GM12892 (cell line): ENCODE measurements at regions not wholly inside any gene's neighbourhood (a gene's known extent, or its start where the extent isn't known, plus 50 kb on each side); places are given as distances from the start of the nearest gene placed in this dataset.
"Not testable (repeated sequence)": the region's sequence is repeated elsewhere in the genome, so short reads cannot be mapped to it uniquely, and the experiment has no call there.

ENCODE experiments used
- DNase-seq: peaks from one replicate; pipeline ENCODE4 v3.0.0; 2011; ENCODE audit not compliant: insufficient read length
- FAIRE-seq: peaks from 2 replicates; lab custom pipeline; 2011; peaks lifted over from hg19 to GRCh38; lab: Jason Lieb, UNC
- POLR2A ChIP-seq: IDR thresholded peaks from 2 replicates; pipeline ENCODE4 v1.6.1; 2011; ENCODE audit warnings: low read depth, low read length, control low read depth
- POLR2AphosphoS5 ChIP-seq: IDR thresholded peaks from 2 replicates; pipeline ENCODE4 v1.6.1; 2011; ENCODE audit warnings: low read depth, low read length, control low read depth
- TAF1 ChIP-seq: IDR thresholded peaks from 2 replicates; pipeline ENCODE4 v1.6.1; 2011; ENCODE audit warnings: low read depth, mild to moderate bottlenecking, control low read depth, low read length, borderline replicate concordance

DNA sequence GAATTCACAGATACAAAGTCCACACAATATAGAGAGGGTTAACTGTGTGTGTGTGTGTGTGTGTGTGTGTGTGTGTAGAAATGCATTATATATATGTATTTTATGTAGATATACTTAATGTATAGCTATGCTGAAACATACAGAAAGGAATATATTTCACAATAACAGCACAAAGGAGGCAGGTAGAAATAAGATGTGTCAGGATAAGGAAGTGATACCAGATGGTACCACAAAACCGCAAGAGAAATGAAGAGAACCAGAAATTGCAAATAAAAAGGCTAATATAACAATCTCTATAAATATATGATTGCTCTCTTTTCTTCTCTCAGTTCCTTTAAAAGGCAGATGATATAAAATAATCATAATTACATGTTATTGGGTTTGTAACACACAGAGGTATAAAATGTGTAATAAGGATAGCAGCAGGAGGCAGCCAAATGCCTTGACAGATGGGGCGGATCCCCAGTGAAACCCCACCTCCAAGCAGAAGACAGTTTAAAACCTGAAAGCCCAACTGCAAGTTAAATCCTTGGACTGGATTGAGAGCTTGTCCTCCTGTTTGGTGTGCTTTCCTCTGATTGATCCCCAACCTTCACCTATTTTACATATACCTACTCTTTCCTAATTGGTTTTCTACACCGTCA lies 365.4 kb upstream of the C16orf82 start:
- FAIRE-seq: no peak
- no peak for TF ChIP-seq POLR2AphosphoS5
- no peak for TF ChIP-seq POLR2A
- no peak for TF ChIP-seq TAF1

DNA sequence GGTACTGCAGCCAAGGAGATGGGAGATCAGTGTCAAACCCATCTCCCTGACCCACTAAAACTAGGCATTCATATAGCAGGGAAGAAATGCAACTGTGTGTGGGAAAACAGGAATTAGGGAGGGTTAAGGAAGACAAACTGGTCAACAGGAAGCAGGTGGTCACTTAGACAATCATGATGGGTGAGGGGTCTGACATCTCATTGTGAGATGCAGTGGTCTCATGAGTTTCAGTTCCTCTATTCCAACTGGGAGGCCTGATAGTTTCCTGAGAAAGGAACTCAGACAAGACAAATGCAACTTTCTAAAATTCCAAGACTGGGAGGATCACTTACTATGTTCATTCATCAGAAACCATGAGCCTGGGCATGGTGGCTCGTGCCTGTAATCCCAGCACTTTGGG lies 361.4 kb upstream of the C16orf82 start:
- DNase-seq (no peak), FAIRE-seq (no peak)
- TF ChIP-seq POLR2AphosphoS5 (no peak), TAF1 (no peak), POLR2A (no peak)

More for the DNA sequence above, 365.4 kb upstream of the C16orf82 start:
- no peak for DNase-seq

DNA sequence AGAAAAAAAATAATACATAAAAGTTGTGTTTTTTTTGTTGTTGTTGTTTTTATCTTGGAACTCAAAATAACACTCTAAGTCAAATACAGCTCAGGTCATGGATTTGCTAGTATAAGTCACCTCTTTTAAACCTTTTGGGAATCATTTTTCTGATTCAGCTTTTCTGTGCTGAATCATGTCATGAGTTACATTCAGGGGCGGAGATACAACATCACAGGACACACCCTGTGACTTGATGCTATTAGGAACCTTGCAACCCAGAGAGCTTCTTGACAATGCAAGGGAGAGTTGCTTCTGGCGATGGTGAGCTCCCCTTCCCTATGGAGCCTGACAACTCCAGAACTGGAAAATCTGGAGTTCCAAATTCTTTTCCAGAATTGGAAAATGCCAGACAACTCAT lies 358.3 kb upstream of the C16orf82 start:
- FAIRE-seq (no peak), DNase-seq (no peak)
- TF ChIP-seq TAF1: no peak
- TF ChIP-seq POLR2AphosphoS5: no peak
- TF ChIP-seq POLR2A: no peak

DNA sequence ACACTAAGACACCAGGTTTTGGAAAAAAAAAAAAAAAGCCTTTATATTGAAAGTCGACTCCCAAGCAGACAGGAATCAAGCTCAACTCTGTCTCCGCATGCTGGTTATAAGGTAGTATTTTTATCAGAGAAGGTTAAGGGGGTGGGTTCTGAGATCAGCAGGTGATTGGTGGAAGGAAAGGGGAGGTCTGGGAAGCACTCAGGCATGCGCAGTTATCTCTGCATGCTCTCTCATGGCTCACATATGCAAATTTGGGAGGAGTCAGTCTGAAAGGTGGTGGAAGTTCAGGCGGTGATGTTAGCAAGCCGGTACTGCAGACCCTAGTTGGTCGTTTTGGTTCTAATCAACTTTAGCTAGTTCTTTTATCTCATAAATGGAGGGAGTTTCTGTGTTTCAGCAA lies 357.6 kb upstream of the C16orf82 start:
- FAIRE-seq: no peak
- no peak for TF ChIP-seq TAF1
- no peak for TF ChIP-seq POLR2AphosphoS5
- no peak for TF ChIP-seq POLR2A
- DNase-seq: no peak

DNA sequence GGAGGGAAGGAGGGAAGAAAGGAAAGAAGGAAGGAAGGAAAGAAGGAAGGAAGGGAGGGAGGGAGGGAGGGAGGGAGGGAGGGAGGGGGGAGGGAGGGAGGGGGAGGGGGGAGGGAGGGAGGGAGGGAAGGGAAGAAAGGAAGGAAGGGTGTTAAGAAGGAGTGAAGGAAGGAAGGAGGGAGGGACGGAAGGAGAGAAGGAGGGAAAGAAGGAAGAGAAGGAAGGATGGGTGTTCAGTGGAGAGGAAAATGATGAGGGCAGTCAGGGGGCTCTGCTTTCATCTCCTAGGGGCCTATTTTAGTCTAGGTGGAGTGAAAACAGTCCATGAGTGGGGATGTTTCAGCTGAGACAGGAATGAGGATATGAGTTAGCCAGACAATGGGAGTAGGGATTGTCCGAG lies 357.0 kb upstream of the C16orf82 start:
- FAIRE-seq (no peak), DNase-seq (no peak)
- TF ChIP-seq POLR2AphosphoS5 (no peak), POLR2A (no peak), TAF1 (no peak)

DNA sequence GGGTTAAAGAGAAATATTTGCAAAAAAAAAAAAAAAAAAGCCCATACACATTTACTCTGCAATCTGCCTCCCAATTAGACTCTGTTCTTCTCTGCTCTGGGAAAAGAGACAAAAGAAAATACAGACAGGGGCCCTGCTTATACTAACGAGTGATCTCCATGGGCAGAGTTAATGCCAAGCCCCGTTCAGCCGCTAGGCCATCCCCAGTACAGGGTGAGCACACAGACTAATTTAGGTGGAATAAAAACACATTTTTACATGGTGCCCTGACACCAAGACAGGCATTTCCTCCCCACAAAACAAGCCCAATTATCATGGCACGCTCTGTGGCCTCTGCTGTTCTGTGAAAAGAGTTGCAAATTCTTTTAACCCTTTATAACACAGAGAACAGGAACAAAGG lies 356.3 kb upstream of the C16orf82 start:
- no peak for TF ChIP-seq POLR2A
- no peak for TF ChIP-seq POLR2AphosphoS5
- no peak for TF ChIP-seq TAF1
- DNase-seq (no peak), FAIRE-seq (no peak)

DNA sequence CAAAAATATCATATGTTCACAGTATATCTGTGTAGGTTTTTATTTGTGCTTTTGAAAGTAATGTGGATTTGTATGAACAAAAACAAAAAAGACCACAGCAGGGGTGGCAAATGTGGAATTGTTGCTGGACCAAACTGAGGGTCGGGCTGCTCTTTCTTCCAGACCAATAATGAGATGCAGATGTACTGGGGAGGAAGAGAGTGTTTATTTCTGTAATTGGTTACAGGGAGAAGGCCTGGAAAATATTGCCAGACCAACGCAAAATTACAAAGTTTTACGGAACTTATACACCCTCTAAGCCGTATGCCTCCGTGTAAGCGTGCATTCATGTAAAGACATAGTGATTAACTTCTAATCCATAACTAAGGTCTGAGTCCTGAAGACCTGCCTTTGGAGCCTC lies 353.9 kb upstream of the C16orf82 start:
- TF ChIP-seq POLR2AphosphoS5 (no peak), TAF1 (no peak), POLR2A (no peak)
- no peak for DNase-seq
- FAIRE-seq: no peak

DNA sequence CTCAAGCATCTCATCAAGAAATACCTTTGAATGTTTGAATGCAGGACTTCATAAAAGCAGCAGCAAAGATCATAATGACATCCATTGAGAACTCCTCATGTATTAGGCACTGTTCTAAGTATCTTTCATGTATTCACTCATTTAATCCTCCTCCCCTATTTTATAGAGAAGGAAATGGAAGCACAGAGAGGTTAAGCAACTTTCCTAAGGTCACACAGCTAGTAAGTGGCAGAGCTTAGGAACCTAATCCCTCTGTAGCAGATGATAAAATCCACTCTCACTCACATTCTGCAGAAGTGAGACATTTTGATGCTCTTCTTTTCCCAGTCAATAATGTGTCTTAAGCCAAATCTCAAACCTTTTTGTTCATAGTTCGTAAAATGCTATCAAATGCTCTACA lies 350.8 kb upstream of the C16orf82 start:
- no peak for DNase-seq
- no peak for FAIRE-seq
- no peak for TF ChIP-seq POLR2AphosphoS5
- no peak for TF ChIP-seq TAF1
- TF ChIP-seq POLR2A: no peak

DNA sequence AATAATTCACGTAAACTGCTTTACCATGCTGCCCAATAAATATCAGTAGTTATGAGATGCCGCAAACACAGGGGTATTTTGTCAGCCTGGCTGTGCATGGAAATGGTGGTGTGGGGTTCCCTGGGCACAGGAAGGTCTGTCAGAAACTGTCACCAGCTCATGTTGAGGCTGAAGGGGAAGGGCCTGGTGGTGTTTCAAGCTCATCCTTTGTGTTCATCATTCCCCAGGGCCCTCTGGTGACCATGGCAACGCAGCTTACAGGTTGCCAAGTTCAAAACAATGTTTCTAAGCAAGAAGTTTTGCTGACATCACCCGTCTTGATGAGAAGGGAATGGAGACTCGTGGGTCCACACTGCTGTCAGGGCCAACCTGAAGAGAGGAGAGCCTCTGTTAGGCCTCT lies 348.9 kb upstream of the C16orf82 start:
- TF ChIP-seq POLR2A (no peak), TAF1 (no peak), POLR2AphosphoS5 (no peak)
- DNase-seq (no peak), FAIRE-seq (no peak)

DNA sequence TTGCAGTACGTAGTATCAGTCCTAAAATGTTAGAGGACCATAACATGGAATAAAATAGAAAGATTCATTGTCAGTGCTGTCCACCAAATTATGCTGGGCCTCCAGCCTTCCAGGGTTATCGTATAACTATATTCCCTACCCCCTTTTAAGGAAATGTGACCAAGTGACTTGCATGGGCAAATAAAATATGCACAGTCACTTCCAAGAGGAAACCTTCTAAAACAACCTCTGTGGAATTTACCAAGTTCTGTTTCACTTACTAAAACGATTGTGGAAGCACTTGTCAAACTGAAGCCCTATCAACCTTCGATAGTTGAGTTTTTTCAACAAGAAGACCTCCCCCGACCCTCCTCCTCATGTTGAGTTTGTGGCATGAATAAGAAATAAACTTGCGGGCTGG lies 345.4 kb upstream of the C16orf82 start:
- DNase-seq (no peak), FAIRE-seq (no peak)
- TF ChIP-seq POLR2AphosphoS5: no peak
- no peak for TF ChIP-seq POLR2A
- TF ChIP-seq TAF1: no peak

DNA sequence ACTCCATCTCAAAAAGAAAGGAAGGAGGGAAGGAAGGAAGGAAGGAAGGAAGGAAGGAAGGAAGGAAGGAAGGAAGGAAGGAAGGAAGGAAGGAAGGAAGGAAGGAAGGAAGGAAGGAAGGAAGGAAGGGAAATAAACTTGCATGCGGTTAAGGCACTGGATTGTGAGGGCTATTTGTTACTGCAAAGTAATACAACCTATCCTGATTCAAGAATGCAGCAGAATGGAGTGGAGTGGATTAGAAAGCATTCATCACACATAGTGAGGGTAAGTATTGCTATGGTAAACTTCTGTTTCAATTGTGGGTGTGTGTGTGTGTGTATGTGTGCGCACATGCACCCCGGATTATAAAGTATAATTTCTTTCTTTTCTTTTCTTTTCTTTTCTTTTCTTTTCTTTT lies 344.8 kb upstream of the C16orf82 start:
- not testable (repeated sequence) for DNase-seq, FAIRE-seq

DNA sequence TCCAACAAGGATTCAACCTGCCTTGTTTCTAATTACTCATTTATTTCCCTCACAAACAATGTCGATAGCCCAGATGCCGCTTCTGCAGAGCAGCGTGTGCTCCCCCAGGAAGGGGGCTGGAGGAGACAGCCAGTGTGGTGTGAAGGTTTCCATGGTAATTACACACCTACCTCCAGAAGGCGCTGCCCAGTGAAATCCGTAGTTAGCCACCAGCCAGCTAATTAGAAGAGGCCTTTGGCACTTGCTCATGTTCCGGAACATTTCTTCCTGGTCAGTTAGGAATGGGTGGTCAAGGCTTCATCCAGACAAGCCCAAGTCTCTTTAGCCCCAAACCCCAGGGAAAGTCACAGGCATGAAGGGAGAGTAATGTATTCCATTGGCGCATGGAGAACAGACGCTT lies 342.5 kb upstream of the C16orf82 start:
- TF ChIP-seq TAF1 (no peak), POLR2A (no peak), POLR2AphosphoS5 (no peak)
- no peak for FAIRE-seq
- DNase-seq: no peak

DNA sequence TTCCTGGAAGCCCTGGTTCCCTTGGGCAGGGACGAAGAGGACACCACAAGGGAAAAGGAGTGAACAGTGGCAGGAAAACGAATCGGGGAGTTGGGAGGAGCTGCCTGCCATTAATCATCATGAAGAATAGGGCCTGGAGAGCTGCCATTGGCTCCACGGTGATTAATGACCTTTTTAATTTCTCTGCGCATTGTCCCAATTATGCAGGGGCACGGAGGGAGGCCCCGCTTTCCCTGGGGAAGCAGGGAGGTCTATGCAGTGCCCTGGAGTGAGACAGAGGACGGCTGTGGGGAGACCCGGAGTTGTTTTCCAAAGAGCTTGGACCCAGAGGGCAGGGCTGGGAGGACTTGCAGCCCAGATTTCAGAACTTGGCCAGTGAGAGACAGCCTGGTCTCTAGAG lies 338.9 kb upstream of the C16orf82 start:
- TF ChIP-seq POLR2AphosphoS5 (no peak), POLR2A (no peak), TAF1 (no peak)
- DNase-seq: no peak
- no peak for FAIRE-seq
